ENCODE measurements at regions not wholly inside any gene's neighbourhood (a gene's known extent, or its start where the extent isn't known, plus 50 kb on each side); places are given as distances from the start of the nearest gene placed in this dataset.

DNA sequence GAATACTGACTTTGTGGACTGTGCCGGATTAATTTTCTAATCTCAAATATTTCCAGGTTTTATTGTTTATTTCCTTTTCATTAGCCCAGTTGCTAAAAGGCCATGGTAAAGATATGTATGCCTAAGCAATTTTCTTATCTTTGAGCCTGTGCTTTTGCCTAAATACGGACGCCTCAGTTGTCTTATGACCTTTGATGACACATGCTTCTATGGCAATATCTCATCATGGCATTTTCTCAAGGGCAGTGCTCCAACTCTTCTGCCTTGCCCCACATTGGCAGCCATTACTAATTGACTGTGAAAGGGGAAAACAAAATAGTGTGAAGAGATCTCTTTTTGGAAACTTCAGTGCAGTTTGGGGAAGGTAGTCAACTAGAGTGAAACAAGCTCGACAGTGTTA, 809.6 kb upstream of the NR2F2 start:
- TF ChIP-seq, protein P1, sequence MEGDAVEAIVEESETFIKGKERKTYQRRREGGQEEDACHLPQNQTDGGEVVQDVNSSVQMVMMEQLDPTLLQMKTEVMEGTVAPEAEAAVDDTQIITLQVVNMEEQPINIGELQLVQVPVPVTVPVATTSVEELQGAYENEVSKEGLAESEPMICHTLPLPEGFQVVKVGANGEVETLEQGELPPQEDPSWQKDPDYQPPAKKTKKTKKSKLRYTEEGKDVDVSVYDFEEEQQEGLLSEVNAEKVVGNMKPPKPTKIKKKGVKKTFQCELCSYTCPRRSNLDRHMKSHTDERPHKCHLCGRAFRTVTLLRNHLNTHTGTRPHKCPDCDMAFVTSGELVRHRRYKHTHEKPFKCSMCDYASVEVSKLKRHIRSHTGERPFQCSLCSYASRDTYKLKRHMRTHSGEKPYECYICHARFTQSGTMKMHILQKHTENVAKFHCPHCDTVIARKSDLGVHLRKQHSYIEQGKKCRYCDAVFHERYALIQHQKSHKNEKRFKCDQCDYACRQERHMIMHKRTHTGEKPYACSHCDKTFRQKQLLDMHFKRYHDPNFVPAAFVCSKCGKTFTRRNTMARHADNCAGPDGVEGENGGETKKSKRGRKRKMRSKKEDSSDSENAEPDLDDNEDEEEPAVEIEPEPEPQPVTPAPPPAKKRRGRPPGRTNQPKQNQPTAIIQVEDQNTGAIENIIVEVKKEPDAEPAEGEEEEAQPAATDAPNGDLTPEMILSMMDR (IDR thresholded peaks at IDR 0.05): no peak
- TF ChIP-seq POLR2A (IDR thresholded peaks at IDR 0.05): no peak

Data from body of pancreas (tissue), 4 donors.